SK-N-SH (cell line): ENCODE measurements at regions not wholly inside any gene's neighbourhood (a gene's known extent, or its start where the extent isn't known, plus 50 kb on each side); places are given as distances from the start of the nearest gene placed in this dataset.
"Not testable (repeated sequence)": the region's sequence is repeated elsewhere in the genome, so short reads cannot be mapped to it uniquely, and the experiment has no call there.

Experiments used
- CTCF ChIA-PET: fragments of 300-600, 350-600 bp; formaldehyde crosslinking; extraction: SDS; loops from one replicate; lab custom pipeline; 2021; lab: Yijun Ruan, JAX
- POLR2A ChIA-PET: fragments of 350-600 bp; sonication (Branson Sonifier 250); formaldehyde crosslinking; extraction: SDS; loops from one replicate; lab custom pipeline; 2020; ENCODE audit warnings: antibody characterized with exemption, inconsistent platforms; lab: Yijun Ruan, JAX
- DNase-seq: peaks from one replicate; pipeline ENCODE4 v3.0.0; 2012
- H2AFZ ChIP-seq: fragments of 200-600 bp; sonication (generic); 2 replicates; pipeline ENCODE4 v1.8.1; 2016; ENCODE audit warnings: antibody characterized with exemption, mild to moderate bottlenecking, low read depth
- H3F3A ChIP-seq: fragments of 200-600 bp; sonication (generic); replicated peaks from 2 replicates; pipeline ENCODE3; 2016; ENCODE audit warnings: antibody characterized with exemption, mild to moderate bottlenecking; ENCODE audit not compliant: insufficient read depth
- H3K27ac ChIP-seq, 2 experiments: fragments of 200-500 bp in 1 of 2; fragments of 200-600 bp in 1 of 2; sonication (Bioruptor generic) in 1 of 2; sonication (generic), shearing (Covaris generic) in 1 of 2; 2 replicates each; pipeline versions ENCODE4 v1.5.1 to v1.6.1; 2014 to 2016; ENCODE audit warnings: low read depth in 2 of 2, inconsistent platforms in 1 of 2, low read length in 1 of 2, mild to moderate bottlenecking in 1 of 2, mixed read lengths in 1 of 2
- H3K27me3 ChIP-seq: fragments of 200-600 bp; sonication (generic), shearing (Covaris generic); 2 replicates; pipeline ENCODE4 v1.6.1; 2016; ENCODE audit warnings: mixed run types; ENCODE audit not compliant: insufficient read depth
- H3K36me3 ChIP-seq, 2 experiments: fragments of 200-500 bp in 1 of 2; fragments of 200-600 bp in 1 of 2; sonication (Bioruptor generic) in 1 of 2; sonication (generic) in 1 of 2; replicated peaks in 1 of 2; 2 replicates each; pipeline versions ENCODE3 to v1.5.1; 2014 to 2016; ENCODE audit warnings: low read length in 1 of 2, mild to moderate bottlenecking in 1 of 2; ENCODE audit not compliant: insufficient read depth in 2 of 2, control insufficient read depth in 1 of 2
- H3K4me1 ChIP-seq, 2 experiments: fragments of 200-500 bp in 1 of 2; fragments of 200-600 bp in 1 of 2; sonication (Bioruptor generic) in 1 of 2; sonication (generic), shearing (Covaris generic) in 1 of 2; 2 replicates each; pipeline versions ENCODE4 v1.5.1 to v1.6.1; 2014 to 2016; ENCODE audit warnings: low read depth in 1 of 2, low read length in 1 of 2, mixed run types in 1 of 2; ENCODE audit not compliant: insufficient read depth in 2 of 2, control insufficient read depth in 1 of 2
- H3K4me2 ChIP-seq: fragments of 200-600 bp; sonication (generic), shearing (Covaris generic); 2 replicates; pipeline ENCODE4 v1.6.1; 2017; ENCODE audit warnings: mixed run types
- H3K4me3 ChIP-seq, 2 experiments: fragments of 200-500 bp in 1 of 2; fragments of 200-600 bp in 1 of 2; sonication (Bioruptor generic) in 1 of 2; sonication (generic), shearing (Covaris generic) in 1 of 2; 2 replicates each; pipeline versions ENCODE4 v1.5.1 to v1.8.1; 2014 to 2016; ENCODE audit warnings: low read depth in 2 of 2, inconsistent platforms in 1 of 2, low read length in 1 of 2, mild to moderate bottlenecking in 1 of 2, mixed read lengths in 1 of 2, moderate library complexity in 1 of 2
- H3K79me2 ChIP-seq: fragments of 200-600 bp; sonication (generic); 2 replicates; pipeline ENCODE4 v1.8.1; 2017; ENCODE audit warnings: mild to moderate bottlenecking; ENCODE audit not compliant: insufficient read depth
- H3K9ac ChIP-seq: fragments of 200-600 bp; sonication (generic); 2 replicates; pipeline ENCODE4 v1.6.1; 2017; ENCODE audit warnings: mixed run types
- H3K9me2 ChIP-seq: fragments of 200-600 bp; sonication (generic); 2 replicates; pipeline ENCODE4 v1.6.1; 2017; ENCODE audit warnings: mixed run types
- H3K9me3 ChIP-seq: fragments of 200-600 bp; sonication (generic); 2 replicates; pipeline ENCODE4 v1.6.1; 2017; ENCODE audit warnings: mixed run types, mild to moderate bottlenecking, moderate library complexity
- H4K20me1 ChIP-seq: fragments of 200-600 bp; sonication (generic); 2 replicates; pipeline ENCODE4 v1.6.1; 2017; ENCODE audit warnings: mild to moderate bottlenecking, mixed run types; ENCODE audit not compliant: insufficient read depth
- ELF1 ChIP-seq: IDR thresholded peaks from 2 replicates; pipeline ENCODE4 v1.4.0; 2012
- EP300 ChIP-seq, 2 experiments: IDR thresholded peaks; 2 replicates each; pipeline versions ENCODE4 v1.4.0 to v1.6.1; 2012; ENCODE audit warnings: borderline replicate concordance in 1 of 2, low read depth in 1 of 2, low read length in 1 of 2
- EZH2phosphoT487 ChIP-seq: fragments of 200-600 bp; sonication (generic); IDR thresholded peaks from 2 replicates; pipeline ENCODE4 v1.6.1; 2017; ENCODE audit warnings: low read depth, mixed run types, mild to moderate bottlenecking, antibody characterized with exemption, moderate library complexity, borderline replicate concordance
- FOXM1 ChIP-seq: IDR thresholded peaks from 2 replicates; pipeline ENCODE4 v1.4.0; 2012; ENCODE audit warnings: low read depth, mild to moderate bottlenecking
- JUND ChIP-seq: IDR thresholded peaks from 2 replicates; pipeline ENCODE4 v1.4.0; 2012
- RXRA ChIP-seq: IDR thresholded peaks from 2 replicates; pipeline ENCODE4 v1.4.0; 2012; ENCODE audit warnings: low read depth, mild to moderate bottlenecking, borderline replicate concordance
- TAF1 ChIP-seq: IDR thresholded peaks from 2 replicates; pipeline ENCODE4 v1.6.1; 2012; ENCODE audit warnings: low read depth, mild to moderate bottlenecking, low read length, moderate library complexity, borderline replicate concordance
- TEAD4 ChIP-seq: IDR thresholded peaks from 2 replicates; pipeline ENCODE4 v1.4.0; 2012; ENCODE audit warnings: mild to moderate bottlenecking, borderline replicate concordance; ENCODE audit not compliant: insufficient read depth
- WGBS: methylation state at CpG from one replicate; pipeline ENCODE4 v1.1.6; 2017; ENCODE audit warnings: low lambda C conversion rate; 5-methylcytosine and 5-hydroxymethylcytosine counted together
- TF ChIP-seq, protein P1 (sequence below): IDR thresholded peaks from 2 replicates; pipeline ENCODE4 v1.4.0; 2012; ENCODE audit warnings: low read depth, borderline replicate concordance
- TF ChIP-seq, protein P2 (sequence below): fragments of 150-350 bp; IDR thresholded peaks from 2 replicates; pipeline ENCODE4 v1.6.1; 2017; ENCODE audit warnings: antibody characterized with exemption, low read length, low read depth, borderline replicate concordance
- TF ChIP-seq, protein P3 (sequence below): IDR thresholded peaks from 2 replicates; pipeline ENCODE4 v1.4.0; 2012; ENCODE audit warnings: low read depth, borderline replicate concordance

DNA sequence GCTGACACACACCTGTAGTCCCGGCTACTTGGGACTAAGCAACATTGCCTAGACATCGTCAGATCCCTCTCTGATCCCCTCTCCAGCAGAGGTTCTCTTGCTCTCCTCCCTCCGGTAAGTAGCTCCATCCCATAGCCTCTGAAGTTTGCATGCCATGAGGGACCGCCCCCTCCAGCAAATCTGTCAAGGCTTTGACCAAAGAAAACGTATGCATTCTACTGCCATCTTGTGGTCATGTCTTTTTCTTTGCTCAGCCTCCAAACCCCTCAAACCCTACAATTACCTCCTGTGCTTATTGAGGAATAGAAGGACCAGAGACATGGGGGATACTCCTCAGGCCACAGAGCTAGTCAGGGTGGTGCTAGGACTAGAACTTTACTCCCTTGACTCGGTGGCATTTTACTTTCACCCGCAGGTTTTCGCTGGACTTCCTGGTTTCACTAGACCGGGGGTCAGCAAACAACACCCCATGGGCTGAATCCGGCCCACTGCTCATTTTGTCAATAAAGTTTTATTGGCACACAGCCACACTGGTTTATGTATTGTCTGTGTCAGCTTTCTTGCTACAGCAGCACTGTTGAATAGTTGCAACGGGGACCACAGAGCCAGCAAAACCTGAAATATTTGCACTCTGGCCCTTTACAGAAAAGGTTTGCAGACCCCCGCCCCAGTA is 202.6 kb upstream of the FOXK1 start (continued):
- TF ChIP-seq, protein P1, sequence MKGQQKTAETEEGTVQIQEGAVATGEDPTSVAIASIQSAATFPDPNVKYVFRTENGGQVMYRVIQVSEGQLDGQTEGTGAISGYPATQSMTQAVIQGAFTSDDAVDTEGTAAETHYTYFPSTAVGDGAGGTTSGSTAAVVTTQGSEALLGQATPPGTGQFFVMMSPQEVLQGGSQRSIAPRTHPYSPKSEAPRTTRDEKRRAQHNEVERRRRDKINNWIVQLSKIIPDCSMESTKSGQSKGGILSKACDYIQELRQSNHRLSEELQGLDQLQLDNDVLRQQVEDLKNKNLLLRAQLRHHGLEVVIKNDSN: no peak
- TF ChIP-seq, protein P2, sequence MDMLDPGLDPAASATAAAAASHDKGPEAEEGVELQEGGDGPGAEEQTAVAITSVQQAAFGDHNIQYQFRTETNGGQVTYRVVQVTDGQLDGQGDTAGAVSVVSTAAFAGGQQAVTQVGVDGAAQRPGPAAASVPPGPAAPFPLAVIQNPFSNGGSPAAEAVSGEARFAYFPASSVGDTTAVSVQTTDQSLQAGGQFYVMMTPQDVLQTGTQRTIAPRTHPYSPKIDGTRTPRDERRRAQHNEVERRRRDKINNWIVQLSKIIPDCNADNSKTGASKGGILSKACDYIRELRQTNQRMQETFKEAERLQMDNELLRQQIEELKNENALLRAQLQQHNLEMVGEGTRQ: no peak
- TF ChIP-seq ELF1 (no peak), JUND (no peak), TEAD4 (no peak), FOXM1 (no peak), EP300 (IDR thresholded peaks at IDR 0.05; ENCODE audit: borderline replicate concordance in 1 of 2, low read depth in 1 of 2, low read length in 1 of 2) (no peak), TAF1 (no peak), RXRA (no peak), EZH2phosphoT487 (no peak)
- TF ChIP-seq, protein P3, sequence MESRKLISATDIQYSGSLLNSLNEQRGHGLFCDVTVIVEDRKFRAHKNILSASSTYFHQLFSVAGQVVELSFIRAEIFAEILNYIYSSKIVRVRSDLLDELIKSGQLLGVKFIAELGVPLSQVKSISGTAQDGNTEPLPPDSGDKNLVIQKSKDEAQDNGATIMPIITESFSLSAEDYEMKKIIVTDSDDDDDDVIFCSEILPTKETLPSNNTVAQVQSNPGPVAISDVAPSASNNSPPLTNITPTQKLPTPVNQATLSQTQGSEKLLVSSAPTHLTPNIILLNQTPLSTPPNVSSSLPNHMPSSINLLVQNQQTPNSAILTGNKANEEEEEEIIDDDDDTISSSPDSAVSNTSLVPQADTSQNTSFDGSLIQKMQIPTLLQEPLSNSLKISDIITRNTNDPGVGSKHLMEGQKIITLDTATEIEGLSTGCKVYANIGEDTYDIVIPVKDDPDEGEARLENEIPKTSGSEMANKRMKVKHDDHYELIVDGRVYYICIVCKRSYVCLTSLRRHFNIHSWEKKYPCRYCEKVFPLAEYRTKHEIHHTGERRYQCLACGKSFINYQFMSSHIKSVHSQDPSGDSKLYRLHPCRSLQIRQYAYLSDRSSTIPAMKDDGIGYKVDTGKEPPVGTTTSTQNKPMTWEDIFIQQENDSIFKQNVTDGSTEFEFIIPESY: no peak

DNA sequence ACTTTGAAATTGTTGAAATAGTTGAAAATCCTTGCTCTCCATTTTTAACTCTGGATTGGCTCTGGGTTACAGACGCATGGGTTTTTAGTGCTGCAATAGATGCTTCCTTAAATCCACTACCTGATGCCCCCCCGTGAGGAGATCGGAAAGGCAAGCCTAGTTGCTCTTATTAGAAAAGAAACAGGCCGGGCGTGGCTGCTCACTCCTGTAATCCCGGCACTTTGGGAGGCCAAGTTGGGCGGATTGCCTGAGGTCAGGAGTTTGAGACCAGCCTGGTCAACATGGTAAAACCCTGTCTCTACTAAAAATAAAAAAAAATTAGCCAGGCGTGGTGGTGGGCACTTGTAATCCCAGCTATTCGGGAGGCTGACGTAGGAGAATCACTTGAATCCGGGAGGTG is 202.0 kb upstream of the FOXK1 start:
- H4K20me1 ChIP-seq, H3K4me1 ChIP-seq, H3K4me2 ChIP-seq, H2AFZ ChIP-seq, H3K79me2 ChIP-seq, POLR2A ChIA-PET, H3K9me2 ChIP-seq, H3F3A ChIP-seq, DNase-seq, H3K9me3 ChIP-seq, H3K4me3 ChIP-seq, H3K36me3 ChIP-seq, H3K27ac ChIP-seq, H3K27me3 ChIP-seq, H3K9ac ChIP-seq: not testable (repeated sequence)
- CTCF ChIA-PET: interaction anchor here (0.8 to 1.9 kb wide), 11 partner anchors 10 to 1615 kb away, joined by 3 to 9 read pairs (median 4); no protein-coding TSS in a partner anchor
- WGBS: 67% methylated on average over 11 of the region's 11 CpGs
